GM19438 (cell line): ENCODE measurements at regions not wholly inside any gene's neighbourhood (a gene's known extent, or its start where the extent isn't known, plus 50 kb on each side); places are given as distances from the start of the nearest gene placed in this dataset.
"Not testable (repeated sequence)": the region's sequence is repeated elsewhere in the genome, so short reads cannot be mapped to it uniquely, and the experiment has no call there.

ENCODE experiments used
- ATAC-seq: cut with Tn5 transposase; IDR thresholded peaks from one replicate; pipeline ENCODE4 v1.9.1; 2021; ENCODE audit warnings: low read depth; ENCODE audit not compliant: unreplicated experiment

DNA sequence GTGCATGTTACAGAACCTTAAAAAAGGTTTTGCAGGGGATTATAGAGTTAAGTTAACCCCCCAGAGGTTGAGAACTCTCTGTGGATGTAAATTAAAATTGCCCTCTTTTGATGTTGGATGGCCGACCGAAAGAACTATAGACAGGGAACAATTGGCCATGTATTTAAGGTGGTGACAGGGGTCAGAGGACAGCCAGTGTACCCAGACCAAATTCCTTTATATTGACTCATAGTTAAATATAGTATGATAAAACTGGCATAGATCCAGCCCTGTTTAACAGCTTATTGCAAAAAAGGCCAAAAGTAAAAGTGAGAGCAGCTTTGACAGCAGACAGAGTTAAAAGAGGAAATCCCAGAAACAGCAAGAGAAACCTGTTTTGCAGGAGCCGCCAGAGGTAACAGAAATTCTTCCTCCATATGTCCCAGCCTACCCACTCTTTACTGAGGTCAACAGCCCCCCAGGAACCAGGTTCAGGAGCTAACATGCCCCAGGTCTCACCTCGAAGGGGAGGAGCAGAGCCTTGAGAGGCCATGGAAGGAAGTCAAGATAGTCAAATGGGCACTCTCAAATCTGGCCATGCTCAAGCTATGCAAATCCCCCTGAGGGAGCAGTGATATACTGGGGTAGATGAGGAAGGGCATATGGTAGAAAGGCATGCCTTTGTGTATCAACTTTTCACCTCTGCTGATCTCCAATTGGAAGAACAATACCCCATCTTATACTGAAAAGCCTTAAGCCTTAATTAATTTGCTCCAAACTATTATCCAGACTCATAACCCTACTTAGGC is 156.4 kb upstream of the COX7C start:
- no peak for ATAC-seq

DNA sequence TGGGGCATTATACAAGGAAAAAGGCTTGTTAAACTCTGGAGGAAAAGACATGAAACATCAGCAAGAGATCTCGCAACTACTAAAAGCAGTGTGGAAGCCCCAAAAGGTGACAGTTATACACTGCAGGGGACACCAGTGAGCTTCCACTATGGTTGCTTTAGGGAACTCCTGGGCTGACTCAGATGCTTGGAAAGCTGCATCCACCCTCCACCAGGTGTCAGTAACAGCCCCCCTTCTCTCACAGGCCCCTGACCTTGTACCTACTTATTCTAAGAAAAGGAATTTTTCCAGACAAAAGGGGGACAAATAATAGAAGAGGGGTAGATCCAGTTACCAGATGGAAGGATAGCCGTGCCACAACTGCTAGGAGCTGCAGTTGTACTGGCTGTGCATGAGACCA is 154.4 kb upstream of the COX7C start:
- no peak for ATAC-seq

DNA sequence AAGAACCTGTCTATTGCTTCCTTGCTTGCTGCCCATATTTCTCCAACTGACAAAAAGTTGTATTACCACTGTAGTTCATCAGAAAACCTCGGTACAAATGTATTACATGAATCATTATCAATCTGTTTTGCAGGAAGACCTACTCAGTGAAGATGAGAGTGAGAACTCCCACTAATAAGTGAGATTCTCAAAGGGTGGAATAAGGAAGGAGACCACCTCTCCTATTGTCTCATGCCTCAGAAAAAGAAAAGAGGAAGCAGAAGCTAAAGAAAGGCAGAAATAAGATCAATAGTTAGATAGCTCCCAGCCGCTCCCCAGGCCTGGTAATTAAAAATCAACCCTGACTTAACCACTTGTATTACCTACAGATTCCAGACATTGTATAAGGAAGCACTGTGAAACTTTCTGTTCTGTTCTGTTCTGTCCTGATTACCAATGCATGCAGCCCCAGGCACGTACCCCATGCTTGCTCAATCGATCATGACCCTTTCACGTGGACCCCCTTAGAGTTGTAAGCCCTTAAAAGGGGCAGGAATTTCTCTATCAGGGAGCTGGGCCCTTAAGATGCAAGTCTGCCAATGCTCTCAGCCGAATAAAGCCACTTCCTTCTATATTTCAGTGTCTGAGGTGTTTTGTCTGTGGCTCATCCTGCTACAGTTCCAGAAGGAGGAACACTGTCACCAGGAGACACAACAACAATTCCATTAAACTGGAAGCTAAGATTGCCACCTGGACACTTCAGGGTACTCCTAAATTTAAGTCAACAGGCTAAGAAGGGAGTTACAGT is 152.5 kb upstream of the COX7C start:
- ATAC-seq, result no peak

DNA sequence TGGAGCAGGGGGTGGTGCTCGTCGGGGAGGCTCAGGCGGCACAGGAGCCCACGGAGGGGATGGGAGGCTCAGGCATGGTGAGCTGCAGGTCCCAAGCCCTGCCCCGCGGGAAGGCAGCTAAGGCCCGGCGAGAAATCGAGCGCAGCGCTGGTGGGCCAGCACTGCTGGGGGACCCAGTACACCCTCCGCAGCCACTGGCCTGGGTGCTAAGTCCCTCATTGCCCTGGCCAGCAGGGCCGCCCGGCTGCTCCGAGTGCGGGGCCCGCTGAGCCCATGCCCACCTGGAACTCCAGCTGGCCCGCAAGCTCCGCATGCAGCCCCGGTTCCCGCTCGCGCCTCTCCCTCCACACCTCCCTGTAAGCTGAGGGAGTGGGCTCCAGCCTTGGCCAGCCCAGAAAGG is 151.0 kb upstream of the COX7C start:
- not testable (repeated sequence) for ATAC-seq

DNA sequence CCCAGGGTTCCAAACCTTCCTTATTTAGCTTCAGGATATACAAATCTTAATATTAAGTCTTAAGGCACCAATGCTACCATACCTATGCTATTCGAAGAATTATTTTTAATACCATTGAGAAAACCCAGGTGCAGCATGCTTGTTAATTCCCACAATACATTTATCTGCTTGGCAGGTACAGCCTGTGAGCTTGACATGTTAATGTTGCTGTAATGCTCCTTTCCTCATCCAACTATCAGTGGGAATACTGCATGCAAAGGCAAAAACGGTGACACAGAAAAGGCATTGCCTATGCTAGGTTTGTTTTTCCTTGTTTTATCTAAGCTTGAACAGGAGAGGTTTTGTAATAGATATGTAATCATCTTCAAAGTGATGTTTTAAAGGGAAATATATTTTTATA is 135.7 kb upstream of the COX7C start:
- no peak for ATAC-seq

DNA sequence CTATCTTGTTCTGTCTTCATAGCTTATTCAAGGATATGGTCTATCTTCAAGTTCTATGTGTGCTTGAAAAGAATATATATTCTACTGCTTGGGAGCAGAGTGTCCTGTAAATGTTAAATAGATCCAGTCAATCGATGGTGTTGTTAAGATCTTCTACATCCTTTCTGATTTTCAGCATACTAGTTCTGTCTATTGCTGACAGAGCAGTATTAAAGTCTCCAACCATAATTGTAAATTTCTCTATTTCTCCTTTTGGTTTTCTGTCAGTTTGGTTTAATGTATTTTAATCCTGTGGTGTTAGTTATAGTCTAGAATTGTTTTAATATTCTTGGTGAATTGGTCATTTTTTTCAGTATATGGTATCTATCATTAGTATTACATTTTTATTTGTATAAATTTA is 124.0 kb upstream of the COX7C start:
- ATAC-seq, result no peak

DNA sequence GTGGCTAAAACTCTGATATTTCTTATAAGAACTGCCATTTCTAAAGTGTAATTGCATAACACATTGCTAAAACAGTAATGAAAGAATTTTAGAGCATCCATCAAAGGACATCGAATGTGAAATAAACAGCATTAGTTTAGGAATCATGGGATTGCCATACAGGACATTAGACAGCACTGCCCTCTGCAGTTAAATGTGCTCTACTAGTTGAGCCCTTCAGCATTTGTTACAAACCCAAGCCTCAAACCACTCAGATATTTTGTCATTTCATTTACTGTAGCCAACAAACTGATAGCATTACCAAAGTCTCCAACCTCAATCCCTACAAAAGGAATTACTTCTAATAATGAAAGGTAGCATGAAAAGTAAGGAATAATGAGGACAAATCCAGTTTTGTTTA is 116.8 kb upstream of the COX7C start:
- ATAC-seq, result no peak

DNA sequence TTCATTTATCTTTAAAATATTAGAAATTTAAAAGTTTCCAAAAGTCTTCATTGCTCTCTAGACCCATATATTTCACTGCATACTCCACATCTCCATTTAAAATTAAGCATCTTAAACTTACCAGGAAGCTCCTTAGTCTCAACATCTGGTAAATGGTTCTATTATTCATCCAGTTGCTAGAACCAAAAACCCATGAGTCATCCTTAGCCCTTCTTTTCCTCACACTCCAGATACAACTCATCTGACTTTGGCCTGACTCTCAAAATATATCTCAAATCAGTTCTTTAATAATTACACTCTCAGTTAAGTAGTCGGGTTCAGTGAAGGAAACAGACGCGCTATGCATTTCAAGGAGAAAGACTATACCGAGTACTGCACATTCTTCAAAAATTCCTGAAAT is 110.2 kb upstream of the COX7C start:
- ATAC-seq, result no peak

DNA sequence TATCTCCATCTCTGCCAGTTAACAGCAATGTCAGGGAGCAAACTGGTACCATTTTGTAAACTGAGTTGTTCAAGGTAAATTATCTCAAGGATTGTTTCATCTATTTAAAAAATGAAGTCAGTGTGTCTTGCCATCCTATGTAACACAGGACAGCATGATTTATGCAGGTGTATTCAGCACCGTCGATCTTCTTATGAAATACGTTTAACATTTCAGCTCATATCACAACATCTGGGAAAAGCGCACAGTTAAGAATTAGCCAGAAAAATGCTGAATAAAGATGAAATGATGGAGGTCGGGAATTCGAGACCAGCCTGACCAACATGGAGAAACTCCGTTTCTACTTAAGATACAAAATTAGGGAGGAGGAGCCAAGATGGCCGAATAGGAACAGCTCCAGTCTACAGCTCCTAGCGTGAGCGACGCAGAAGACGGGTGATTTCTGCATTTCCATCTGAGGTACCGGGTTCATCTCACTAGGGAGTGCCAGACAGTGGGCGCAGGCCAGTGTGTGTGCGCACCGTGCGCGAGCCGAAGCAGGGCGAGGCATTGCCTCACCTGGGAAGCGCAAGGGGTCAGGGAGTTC is 107.3 kb upstream of the COX7C start:
- ATAC-seq, result not testable (repeated sequence)

DNA sequence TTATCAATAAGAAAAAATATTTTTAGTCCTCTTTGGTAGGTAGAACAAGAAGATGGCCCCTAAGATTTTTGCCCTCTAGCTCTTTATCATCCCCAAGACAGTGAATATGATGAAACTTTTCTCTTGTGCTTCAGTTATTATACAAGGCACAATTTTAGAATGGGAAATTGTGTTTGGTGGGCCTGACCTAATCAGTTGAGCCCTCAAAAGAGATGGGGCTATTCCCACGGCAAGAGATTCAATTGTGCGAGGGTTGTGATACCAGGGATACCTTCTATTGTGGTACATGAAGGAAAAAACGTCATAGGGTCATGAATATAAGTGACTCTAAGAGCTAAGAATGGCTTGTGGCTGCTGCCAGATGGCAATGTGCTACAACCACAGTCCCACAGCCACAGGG is 94.0 kb upstream of the COX7C start:
- no peak for ATAC-seq

DNA sequence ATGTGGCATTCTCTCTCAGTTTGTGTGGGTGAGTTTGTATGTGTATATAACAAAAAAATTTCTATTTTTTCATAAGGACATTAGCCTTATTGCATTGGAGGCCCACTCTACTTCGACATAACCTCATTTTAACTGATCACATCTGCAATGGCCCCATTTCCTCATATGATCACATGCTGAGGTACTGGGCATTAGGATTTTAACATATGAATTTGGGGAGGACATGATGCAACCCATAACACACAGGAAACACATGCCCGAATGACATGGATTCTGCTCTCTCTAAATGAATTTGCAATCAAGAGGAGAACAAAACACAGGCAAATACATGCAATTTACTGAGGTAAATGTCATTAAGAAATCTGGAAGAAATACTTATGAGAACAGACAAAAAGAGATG is 92.1 kb upstream of the COX7C start:
- ATAC-seq, result no peak

DNA sequence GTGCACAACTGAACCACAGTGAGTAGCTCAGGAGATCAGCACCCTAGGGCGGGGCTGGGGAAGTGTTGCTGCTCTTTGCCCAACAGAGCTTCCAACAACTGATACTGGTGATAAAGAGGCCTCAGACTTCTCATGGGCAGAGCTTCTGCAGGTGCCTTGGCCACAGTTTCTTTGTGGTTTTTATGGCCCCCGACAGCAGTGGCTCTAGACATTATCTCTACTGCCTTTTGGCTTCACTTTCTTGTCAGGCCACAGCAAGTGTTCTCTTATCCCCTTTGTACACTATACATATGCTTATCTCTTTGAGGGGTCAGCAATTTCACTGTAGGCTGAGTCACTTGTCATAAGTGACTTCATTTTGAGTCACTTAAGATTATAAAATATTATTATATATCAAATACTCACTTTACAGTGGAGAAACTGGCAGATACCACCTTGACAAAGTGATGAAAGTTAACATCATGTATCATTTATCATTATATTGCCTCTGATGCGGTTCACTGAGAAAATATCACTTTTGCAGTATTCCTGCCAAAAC is 90.9 kb upstream of the COX7C start:
- ATAC-seq, result peak; percentile 71

DNA sequence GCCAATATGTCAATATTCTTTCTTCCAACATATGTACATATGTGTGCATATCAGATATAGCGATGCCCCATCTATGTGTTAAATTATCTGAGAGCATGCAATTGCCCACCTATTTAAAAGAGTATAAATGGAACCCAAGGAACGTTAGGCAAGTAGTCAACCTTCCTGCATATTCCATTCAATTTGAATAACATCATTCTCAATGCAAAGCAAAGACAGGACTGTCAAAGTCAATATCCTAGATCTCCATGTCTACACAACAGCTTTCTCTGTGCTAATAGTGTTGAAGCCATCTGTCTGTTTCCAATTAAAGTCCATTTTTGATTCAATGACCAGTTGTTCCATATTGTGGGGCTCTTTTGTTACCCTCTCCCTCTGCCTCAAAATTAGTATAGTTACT is 85.3 kb upstream of the COX7C start:
- ATAC-seq, result no peak

DNA sequence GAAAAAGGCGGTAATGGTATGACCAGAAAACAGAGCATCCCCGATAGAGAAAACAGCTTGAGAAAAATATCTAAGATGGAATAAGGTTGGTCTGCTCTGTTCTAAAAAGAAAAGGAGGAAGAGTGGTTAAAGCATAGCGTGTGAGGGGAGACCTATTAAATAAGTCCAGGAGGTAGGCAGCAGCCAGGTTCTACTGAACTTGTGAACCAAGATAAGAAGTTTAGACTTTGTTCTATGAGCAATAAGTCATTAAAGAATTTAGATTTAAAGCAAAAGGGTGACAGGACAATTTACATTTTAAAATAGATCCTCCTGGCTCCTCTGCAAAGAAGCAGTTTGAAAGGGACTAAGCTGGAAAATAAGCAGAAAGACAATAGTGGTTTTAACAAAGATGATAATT is 81.3 kb upstream of the COX7C start:
- no peak for ATAC-seq

DNA sequence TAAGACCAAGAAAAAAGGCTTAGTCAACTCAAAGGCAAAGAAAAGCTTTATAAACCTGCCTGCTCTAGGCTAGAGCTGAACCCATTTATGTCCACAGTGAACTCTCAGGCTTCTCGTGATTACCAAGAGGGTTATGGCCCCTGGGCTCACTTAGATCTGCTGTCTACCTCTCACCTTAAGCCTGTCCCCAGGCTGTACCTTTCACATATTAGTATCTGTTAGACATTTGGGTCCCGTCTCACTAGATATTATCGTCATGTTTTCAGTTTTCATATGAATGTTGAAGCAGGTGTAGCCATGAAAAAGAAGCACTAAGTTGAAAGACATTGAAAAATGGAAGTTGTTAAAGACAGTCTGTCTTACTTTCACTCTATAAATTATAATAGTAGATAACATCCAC is 75.2 kb upstream of the COX7C start:
- peak; percentile 86 for ATAC-seq

DNA sequence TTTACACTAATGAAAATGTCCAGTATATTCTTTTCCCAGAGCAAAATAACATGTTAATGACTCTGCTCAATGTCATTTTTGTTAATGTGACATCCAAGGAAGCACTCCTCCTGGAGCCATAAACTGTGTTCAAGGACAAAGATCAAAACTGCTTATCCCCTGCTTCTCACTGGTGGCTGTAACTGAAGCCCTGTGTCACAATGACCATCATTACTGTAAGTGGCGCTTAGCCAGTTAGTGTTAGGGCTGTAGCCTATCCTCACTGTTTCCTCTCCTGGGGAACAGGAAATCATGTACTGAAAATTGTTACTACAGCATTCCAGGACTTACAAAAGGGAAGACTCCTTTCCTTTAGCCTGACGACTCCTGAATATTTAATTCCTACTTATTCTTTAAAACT is 71.7 kb upstream of the COX7C start:
- no peak for ATAC-seq

DNA sequence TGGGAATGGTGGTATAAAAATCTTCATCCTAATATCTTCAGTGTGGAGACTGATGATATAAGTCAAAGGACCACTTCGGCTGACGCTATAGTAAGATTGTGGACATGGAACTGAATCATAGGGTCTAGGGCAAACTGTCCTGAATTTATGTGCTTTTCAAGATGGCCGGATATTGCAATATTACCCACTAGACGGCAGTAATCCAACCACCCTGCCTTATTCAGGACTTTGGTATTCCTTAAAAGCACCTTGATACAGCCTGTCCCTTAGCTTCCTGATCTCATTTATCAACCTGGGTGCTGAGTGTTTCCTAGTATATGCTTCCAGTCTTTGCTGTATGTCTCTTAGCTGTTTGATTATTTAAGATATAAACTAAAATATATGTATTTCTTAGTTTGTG is 71.2 kb upstream of the COX7C start:
- ATAC-seq, result no peak

DNA sequence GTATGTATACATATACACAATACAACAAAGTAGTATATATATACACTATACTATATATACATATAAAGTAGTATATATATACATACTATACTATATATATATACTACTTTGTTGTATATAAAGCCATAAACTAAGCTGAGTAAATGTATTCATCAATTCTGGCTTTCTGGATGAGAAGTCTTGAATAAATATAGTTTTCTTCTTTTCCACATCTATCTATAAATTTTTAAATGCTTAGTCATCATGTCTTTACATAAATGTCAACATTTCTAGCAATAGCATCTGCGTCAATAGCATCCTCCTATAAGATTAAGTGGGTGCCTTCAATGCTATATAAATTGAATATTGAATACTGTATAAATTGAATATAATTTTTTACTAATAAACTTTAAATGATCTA is 63.1 kb upstream of the COX7C start:
- no peak for ATAC-seq

DNA sequence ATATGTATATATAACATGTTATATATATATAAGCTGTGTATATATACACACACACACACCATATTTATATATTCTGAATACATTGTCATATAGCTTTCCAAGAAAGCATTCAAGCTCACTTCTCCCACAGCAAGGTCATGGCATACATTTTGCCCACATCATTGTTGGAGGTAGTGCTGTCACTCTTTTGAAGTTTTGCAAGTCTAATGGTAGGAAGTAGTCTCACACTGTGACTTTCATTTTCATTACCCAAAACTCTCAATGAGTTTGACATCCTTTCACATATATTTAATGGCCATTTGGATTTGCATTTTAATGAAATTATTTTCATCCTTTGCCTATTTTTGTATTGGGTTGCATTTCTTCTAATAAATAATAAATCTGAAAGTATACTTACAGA is 59.8 kb upstream of the COX7C start:
- ATAC-seq, result no peak

DNA sequence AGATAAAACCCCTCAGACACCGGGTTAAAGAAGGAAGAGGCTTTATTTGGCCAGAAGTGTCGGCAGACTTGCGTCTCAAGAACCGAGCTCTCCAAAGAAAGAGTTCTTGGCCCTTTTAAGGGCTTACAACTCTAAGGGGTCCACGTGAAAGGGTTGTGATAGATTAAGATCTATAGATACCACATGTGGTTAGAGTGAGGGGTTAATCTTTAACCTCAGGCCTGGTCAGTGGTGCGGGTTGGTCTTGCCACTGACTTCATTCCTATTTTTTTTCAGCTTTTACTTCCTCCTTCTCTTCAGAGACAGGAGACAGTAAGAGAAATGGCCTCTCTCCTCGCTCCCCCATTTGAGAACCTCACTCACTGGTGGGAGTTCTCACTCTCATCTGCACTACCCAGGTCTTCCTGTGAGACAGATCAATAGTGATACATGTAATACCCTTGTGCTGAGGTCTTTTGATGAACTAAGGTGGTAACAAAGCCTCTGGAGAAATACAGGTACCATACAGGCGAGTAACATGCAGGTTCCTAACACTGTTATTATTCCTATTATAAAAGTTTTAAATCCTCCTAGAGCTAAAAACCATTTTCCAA is 52.4 kb upstream of the COX7C start:
- ATAC-seq, result peak; percentile 87

DNA sequence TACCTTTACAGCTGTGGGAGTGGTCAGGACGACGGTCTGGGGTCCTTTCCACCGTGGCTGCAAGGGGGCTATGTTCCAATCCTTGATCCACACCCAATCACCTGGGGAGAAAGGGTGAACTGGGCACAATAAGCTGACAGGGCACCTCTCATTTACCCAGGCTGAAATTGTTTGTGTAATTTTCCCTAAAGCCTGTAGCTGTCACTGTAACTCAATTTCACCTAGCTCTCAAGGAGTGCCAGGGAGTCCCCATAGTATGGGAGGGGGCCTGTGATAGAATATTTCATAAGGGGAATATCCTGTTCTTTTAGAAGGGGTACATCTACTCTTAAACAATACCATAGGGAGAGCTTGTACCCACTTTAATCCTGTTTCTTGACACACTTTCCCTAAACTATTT is 51.7 kb upstream of the COX7C start:
- ATAC-seq, result not testable (repeated sequence)
